Fibroblast of lung (primary cell): ENCODE measurements at regions not wholly inside any gene's neighbourhood (a gene's known extent, or its start where the extent isn't known, plus 50 kb on each side); places are given as distances from the start of the nearest gene placed in this dataset.

Experiments
- DNase-seq, 2 donors: peaks; one replicate each; pipeline versions ENCODE4 v3.0.0 to v3.0.0-alpha.2; 2010; ENCODE audit warnings: low read depth in 2 of 2
- H2AFZ ChIP-seq: 2 replicates; pipeline ENCODE4 v1.5.1; 2012; ENCODE audit warnings: low read length, control low read depth, inconsistent platforms
- H3K27ac ChIP-seq: 2 replicates; pipeline ENCODE4 v1.5.1; 2011; ENCODE audit warnings: low read length, control low read depth; ENCODE audit not compliant: insufficient read depth
- H3K27me3 ChIP-seq: 2 replicates; pipeline ENCODE4 v1.5.1; 2011; ENCODE audit warnings: mild to moderate bottlenecking, low read length; ENCODE audit not compliant: control insufficient read depth, insufficient read depth
- H3K36me3 ChIP-seq: 2 replicates; pipeline ENCODE4 v1.5.1; 2011; ENCODE audit warnings: low read length; ENCODE audit not compliant: control insufficient read depth, insufficient read depth
- H3K4me1 ChIP-seq: 2 replicates; pipeline ENCODE4 v1.5.1; 2011; ENCODE audit warnings: low read length; ENCODE audit not compliant: control insufficient read depth, insufficient read depth; ENCODE audit errors: extremely low read depth
- H3K4me2 ChIP-seq: 2 replicates; pipeline ENCODE4 v1.5.1; 2011; ENCODE audit warnings: low read length, control low read depth; ENCODE audit not compliant: insufficient read depth; ENCODE audit errors: extremely low read depth
- H3K4me3 ChIP-seq, 4 experiments: fragments of 200-600 bp in 1 of 4; sonication (generic) in 1 of 4; replicated peaks in 1 of 4; 2 replicates each; pipeline ENCODE4 v1.5.1; 2011 to 2016; ENCODE audit warnings: low read length in 4 of 4, low read depth in 3 of 4, mild to moderate bottlenecking in 3 of 4, control low read depth in 2 of 4, inconsistent platforms in 1 of 4, mixed read lengths in 1 of 4; ENCODE audit not compliant: insufficient read depth in 1 of 4; ENCODE audit errors: control extremely low read depth in 1 of 4
- H3K79me2 ChIP-seq: 2 replicates; pipeline ENCODE4 v1.5.1; 2012; ENCODE audit warnings: mild to moderate bottlenecking, low read length, inconsistent platforms; ENCODE audit not compliant: control insufficient read depth, insufficient read depth
- H3K9ac ChIP-seq: 2 replicates; pipeline ENCODE4 v1.5.1; 2011; ENCODE audit warnings: mild to moderate bottlenecking, low read length, control low read depth; ENCODE audit not compliant: insufficient read depth
- H3K9me3 ChIP-seq: 2 replicates; pipeline ENCODE4 v1.5.1; 2012; ENCODE audit warnings: low read depth, low read length; ENCODE audit not compliant: control insufficient read depth, insufficient read depth
- H4K20me1 ChIP-seq: 2 replicates; pipeline ENCODE4 v1.5.1; 2011; ENCODE audit warnings: low read length; ENCODE audit not compliant: control insufficient read depth, insufficient read depth; ENCODE audit errors: extremely low read depth
- CTCF ChIP-seq, 2 donors: IDR thresholded peaks in 1 of 2; conservative IDR thresholded peaks in 1 of 2; 1 replicate in 1 of 2; 2 replicates in 1 of 2; pipeline ENCODE4 v1.5.1; 2011 to 2012; ENCODE audit warnings: low read length in 2 of 2, control low read depth in 1 of 2, inconsistent platforms in 1 of 2, low read depth in 1 of 2, mild to moderate bottlenecking in 1 of 2
- EZH2 ChIP-seq: IDR thresholded peaks from 2 replicates; pipeline ENCODE4 v1.5.1; 2012; ENCODE audit warnings: low read length, control low read depth, mild to moderate bottlenecking; ENCODE audit errors: missing control alignments

- DNase-seq: no peak
- H3K27ac ChIP-seq: no peak overlapping the region
- TF ChIP-seq EZH2 (no peak), CTCF (conservative IDR thresholded peaks at IDR 0.05 in 1 of 2, IDR thresholded peaks at IDR 0.05 in 1 of 2; ENCODE audit: low read depth in 1 of 2, low read length in 2 of 2) (no peak)
- no peaks in the 10 kb centered on the region for H3K79me2 ChIP-seq
- no peak overlapping the region for H3K4me3 ChIP-seq
- no peaks in the 10 kb centered on the region for H4K20me1 ChIP-seq
- no peaks in the 10 kb centered on the region for H3K9me3 ChIP-seq
- H3K4me2 ChIP-seq: no peak overlapping the region
- no peaks in the 10 kb centered on the region for H3K27me3 ChIP-seq
- no peak overlapping the region for H3K9ac ChIP-seq
- H3K4me1 ChIP-seq: no peaks in the 10 kb centered on the region
- no peaks in the 10 kb centered on the region for H3K36me3 ChIP-seq
- no peak overlapping the region for H2AFZ ChIP-seq
Observed at GRCh38 chr1:162966613-162967012, 102.5 kb upstream of the RGS4 start.

- no peak overlapping the region for H3K27ac ChIP-seq
- no peaks in the 10 kb centered on the region for H3K79me2 ChIP-seq
- no peak for DNase-seq
- TF ChIP-seq CTCF (conservative IDR thresholded peaks at IDR 0.05 in 1 of 2, IDR thresholded peaks at IDR 0.05 in 1 of 2; ENCODE audit: low read depth in 1 of 2, low read length in 2 of 2) (no peak), EZH2 (no peak)
- no peak overlapping the region for H2AFZ ChIP-seq
- H4K20me1 ChIP-seq: no peaks in the 10 kb centered on the region
- no peaks in the 10 kb centered on the region for H3K36me3 ChIP-seq
- no peak overlapping the region for H3K4me3 ChIP-seq
- H3K9me3 ChIP-seq: no peaks in the 10 kb centered on the region
- H3K4me1 ChIP-seq: no peaks in the 10 kb centered on the region
- H3K9ac ChIP-seq: no peak overlapping the region
- H3K27me3 ChIP-seq: no peaks in the 10 kb centered on the region
- no peak overlapping the region for H3K4me2 ChIP-seq
Observed at GRCh38 chr1:162964901-162965300, 103.9 kb upstream of the CCDC190 start.

GRCh38 chr1:162956922-162957321 lies 95.9 kb upstream of the CCDC190 start:
- Histone ChIP-seq H3K27me3 (no peaks in the 10 kb centered on the region), H3K4me2 (no peak overlapping the region), H3K79me2 (no peaks in the 10 kb centered on the region), H2AFZ (no peak overlapping the region), H3K9ac (no peak overlapping the region), H3K36me3 (no peaks in the 10 kb centered on the region), H3K27ac (no peak overlapping the region), H3K9me3 (no peaks in the 10 kb centered on the region), H4K20me1 (no peaks in the 10 kb centered on the region), H3K4me3 (no peak overlapping the region), H3K4me1 (no peaks in the 10 kb centered on the region)
- peak; percentile 11 to 45 for DNase-seq
- no peak for TF ChIP-seq EZH2
